ENCODE measurements at regions not wholly inside any gene's neighbourhood (a gene's known extent, or its start where the extent isn't known, plus 50 kb on each side); places are given as distances from the start of the nearest gene placed in this dataset.

GRCh38 chr9:135348076-135348787 lies 131.3 kb upstream of the PPP1R26 start:
- DNase-seq (ENCODE audit: insufficient read length, low spot score) (no peak), FAIRE-seq (no peak)
- TF ChIP-seq POLR2A (IDR thresholded peaks at IDR 0.05; ENCODE audit: low read depth, low read length) (no peak), SPI1 (IDR thresholded peaks at IDR 0.05; ENCODE audit: low read depth, low read length) (no peak), PAX5 (IDR thresholded peaks at IDR 0.05; ENCODE audit: insufficient read depth, low read length, severe bottlenecking) (no peak), POU2F2 (IDR thresholded peaks at IDR 0.05; ENCODE audit: low read depth, low read length) (no peak), TAF1 (IDR thresholded peaks at IDR 0.05; ENCODE audit: low read depth, low read length) (no peak), POLR2AphosphoS5 (IDR thresholded peaks at IDR 0.05; ENCODE audit: low read depth, low read length) (no peak)

GRCh38 chr9:135348788-135349150 lies 130.8 kb upstream of the PPP1R26 start:
- no peak for DNase-seq (ENCODE audit: insufficient read length, low spot score)
- TF ChIP-seq TAF1 (IDR thresholded peaks at IDR 0.05; ENCODE audit: low read depth, low read length) (no peak), POLR2AphosphoS5 (IDR thresholded peaks at IDR 0.05; ENCODE audit: low read depth, low read length) (no peak), POLR2A (IDR thresholded peaks at IDR 0.05; ENCODE audit: low read depth, low read length) (no peak), SPI1 (IDR thresholded peaks at IDR 0.05; ENCODE audit: low read depth, low read length) (no peak), PAX5 (IDR thresholded peaks at IDR 0.05; ENCODE audit: insufficient read depth, low read length, severe bottlenecking) (no peak), POU2F2 (IDR thresholded peaks at IDR 0.05; ENCODE audit: low read depth, low read length) (no peak)
- FAIRE-seq = no peak

- TF ChIP-seq POU2F2 (IDR thresholded peaks at IDR 0.05; ENCODE audit: low read depth, low read length) = no peak
- no peak for TF ChIP-seq TAF1 (IDR thresholded peaks at IDR 0.05; ENCODE audit: low read depth, low read length)
- no peak for TF ChIP-seq PAX5 (IDR thresholded peaks at IDR 0.05; ENCODE audit: insufficient read depth, low read length, severe bottlenecking)
- TF ChIP-seq POLR2AphosphoS5 (IDR thresholded peaks at IDR 0.05; ENCODE audit: low read depth, low read length) = no peak
- TF ChIP-seq POLR2A (IDR thresholded peaks at IDR 0.05; ENCODE audit: low read depth, low read length) = no peak
- TF ChIP-seq SPI1 (IDR thresholded peaks at IDR 0.05; ENCODE audit: low read depth, low read length) = no peak
- no peak for FAIRE-seq
- no peak for DNase-seq (ENCODE audit: insufficient read length, low spot score)
Observed at GRCh38 chr9:135349212-135350002, 130.2 kb upstream of the PPP1R26 start.

GRCh38 chr9:135350003-135350315 lies 129.6 kb upstream of the PPP1R26 start:
- TF ChIP-seq PAX5 (IDR thresholded peaks at IDR 0.05; ENCODE audit: insufficient read depth, low read length, severe bottlenecking) (no peak), POLR2A (IDR thresholded peaks at IDR 0.05; ENCODE audit: low read depth, low read length) (no peak), POLR2AphosphoS5 (IDR thresholded peaks at IDR 0.05; ENCODE audit: low read depth, low read length) (no peak), SPI1 (IDR thresholded peaks at IDR 0.05; ENCODE audit: low read depth, low read length) (no peak), TAF1 (IDR thresholded peaks at IDR 0.05; ENCODE audit: low read depth, low read length) (no peak), POU2F2 (IDR thresholded peaks at IDR 0.05; ENCODE audit: low read depth, low read length) (no peak)
- FAIRE-seq (no peak), DNase-seq (ENCODE audit: insufficient read length, low spot score) (no peak)

GRCh38 chr9:135353935-135354334 lies 125.6 kb upstream of the PPP1R26 start:
- no peak for TF ChIP-seq PAX5 (IDR thresholded peaks at IDR 0.05; ENCODE audit: insufficient read depth, low read length, severe bottlenecking)
- no peak for TF ChIP-seq POU2F2 (IDR thresholded peaks at IDR 0.05; ENCODE audit: low read depth, low read length)
- no peak for TF ChIP-seq TAF1 (IDR thresholded peaks at IDR 0.05; ENCODE audit: low read depth, low read length)
- no peak for TF ChIP-seq POLR2A (IDR thresholded peaks at IDR 0.05; ENCODE audit: low read depth, low read length)
- TF ChIP-seq SPI1 (IDR thresholded peaks at IDR 0.05; ENCODE audit: low read depth, low read length) = no peak
- TF ChIP-seq POLR2AphosphoS5 (IDR thresholded peaks at IDR 0.05; ENCODE audit: low read depth, low read length) = no peak
- FAIRE-seq (no peak), DNase-seq (ENCODE audit: insufficient read length, low spot score) (no peak)

- FAIRE-seq = no peak
- TF ChIP-seq POLR2A (IDR thresholded peaks at IDR 0.05; ENCODE audit: low read depth, low read length) (no peak), PAX5 (IDR thresholded peaks at IDR 0.05; ENCODE audit: insufficient read depth, low read length, severe bottlenecking) (no peak), SPI1 (IDR thresholded peaks at IDR 0.05; ENCODE audit: low read depth, low read length) (no peak), POLR2AphosphoS5 (IDR thresholded peaks at IDR 0.05; ENCODE audit: low read depth, low read length) (no peak), POU2F2 (IDR thresholded peaks at IDR 0.05; ENCODE audit: low read depth, low read length) (no peak), TAF1 (IDR thresholded peaks at IDR 0.05; ENCODE audit: low read depth, low read length) (no peak)
- no peak for DNase-seq (ENCODE audit: insufficient read length, low spot score)
Observed at GRCh38 chr9:135355521-135356011, 124.0 kb upstream of the PPP1R26 start.

- TF ChIP-seq POU2F2 (IDR thresholded peaks at IDR 0.05; ENCODE audit: low read depth, low read length) = no peak
- TF ChIP-seq POLR2A (IDR thresholded peaks at IDR 0.05; ENCODE audit: low read depth, low read length) = no peak
- TF ChIP-seq POLR2AphosphoS5 (IDR thresholded peaks at IDR 0.05; ENCODE audit: low read depth, low read length) = no peak
- TF ChIP-seq PAX5 (IDR thresholded peaks at IDR 0.05; ENCODE audit: insufficient read depth, low read length, severe bottlenecking) = no peak
- no peak for TF ChIP-seq SPI1 (IDR thresholded peaks at IDR 0.05; ENCODE audit: low read depth, low read length)
- no peak for TF ChIP-seq TAF1 (IDR thresholded peaks at IDR 0.05; ENCODE audit: low read depth, low read length)
- FAIRE-seq = no peak
- no peak for DNase-seq (ENCODE audit: insufficient read length, low spot score)
Observed at GRCh38 chr9:135356021-135356420, 123.6 kb upstream of the PPP1R26 start.

GRCh38 chr9:135356796-135357195 lies 122.8 kb upstream of the PPP1R26 start:
- DNase-seq (ENCODE audit: insufficient read length, low spot score) (no peak), FAIRE-seq (no peak)
- TF ChIP-seq POLR2A (IDR thresholded peaks at IDR 0.05; ENCODE audit: low read depth, low read length) (no peak), SPI1 (IDR thresholded peaks at IDR 0.05; ENCODE audit: low read depth, low read length) (no peak), POU2F2 (IDR thresholded peaks at IDR 0.05; ENCODE audit: low read depth, low read length) (no peak), POLR2AphosphoS5 (IDR thresholded peaks at IDR 0.05; ENCODE audit: low read depth, low read length) (no peak), PAX5 (IDR thresholded peaks at IDR 0.05; ENCODE audit: insufficient read depth, low read length, severe bottlenecking) (no peak), TAF1 (IDR thresholded peaks at IDR 0.05; ENCODE audit: low read depth, low read length) (no peak)

GRCh38 chr9:135357863-135358551 lies 121.6 kb upstream of the PPP1R26 start:
- FAIRE-seq = no peak

More at GRCh38 chr9:135357863-135358551, 121.6 kb upstream of the PPP1R26 start:
- TF ChIP-seq POLR2AphosphoS5 (IDR thresholded peaks at IDR 0.05; ENCODE audit: low read depth, low read length) = no peak
- TF ChIP-seq TAF1 (IDR thresholded peaks at IDR 0.05; ENCODE audit: low read depth, low read length) = no peak
- no peak for TF ChIP-seq PAX5 (IDR thresholded peaks at IDR 0.05; ENCODE audit: insufficient read depth, low read length, severe bottlenecking)
- no peak for TF ChIP-seq POLR2A (IDR thresholded peaks at IDR 0.05; ENCODE audit: low read depth, low read length)
- TF ChIP-seq SPI1 (IDR thresholded peaks at IDR 0.05; ENCODE audit: low read depth, low read length) = no peak
- no peak for TF ChIP-seq POU2F2 (IDR thresholded peaks at IDR 0.05; ENCODE audit: low read depth, low read length)
- no peak for DNase-seq (ENCODE audit: insufficient read length, low spot score)
